Neural crest cell (in vitro differentiated cells): ENCODE measurements at regions not wholly inside any gene's neighbourhood (a gene's known extent, or its start where the extent isn't known, plus 50 kb on each side); places are given as distances from the start of the nearest gene placed in this dataset.

Source experiments
- DNase-seq: peaks from one replicate; pipeline ENCODE4 v3.0.0; 2021; ENCODE audit warnings: low read depth, mixed read lengths, low spot score
- H3K27ac Mint-ChIP-seq: one replicate; pipeline ENCODE4 v1.8.0; 2021; ENCODE audit warnings: mild to moderate bottlenecking, mixed read lengths; ENCODE audit not compliant: unreplicated experiment
- H3K27me3 Mint-ChIP-seq: 2 replicates; pipeline ENCODE4 v1.8.0; 2021; ENCODE audit warnings: low read depth, mild to moderate bottlenecking, mixed read lengths
- H3K36me3 Mint-ChIP-seq: 2 replicates; pipeline ENCODE4 v1.8.0; 2021; ENCODE audit warnings: low read depth, mild to moderate bottlenecking, mixed read lengths
- H3K4me1 Mint-ChIP-seq: 2 replicates; pipeline ENCODE4 v1.8.0; 2021; ENCODE audit warnings: mixed read lengths
- H3K4me3 Mint-ChIP-seq: one replicate; pipeline ENCODE4 v1.8.0; 2021; ENCODE audit warnings: mild to moderate bottlenecking, mixed read lengths
- H3K9me3 Mint-ChIP-seq: 2 replicates; pipeline ENCODE4 v1.8.0; 2021; ENCODE audit warnings: mixed read lengths
- TF ChIP-seq, protein P1 (sequence below): fragments of 200-600 bp; sonication (generic); conservative IDR thresholded peaks from 2 replicates; pipeline ENCODE4 v1.5.0; 2021; ENCODE audit warnings: antibody characterized with exemption, mild to moderate bottlenecking

GRCh38 chr12:105928436-105928835 is 210.3 kb downstream of the NUAK1 start:
- TF ChIP-seq, protein P1, sequence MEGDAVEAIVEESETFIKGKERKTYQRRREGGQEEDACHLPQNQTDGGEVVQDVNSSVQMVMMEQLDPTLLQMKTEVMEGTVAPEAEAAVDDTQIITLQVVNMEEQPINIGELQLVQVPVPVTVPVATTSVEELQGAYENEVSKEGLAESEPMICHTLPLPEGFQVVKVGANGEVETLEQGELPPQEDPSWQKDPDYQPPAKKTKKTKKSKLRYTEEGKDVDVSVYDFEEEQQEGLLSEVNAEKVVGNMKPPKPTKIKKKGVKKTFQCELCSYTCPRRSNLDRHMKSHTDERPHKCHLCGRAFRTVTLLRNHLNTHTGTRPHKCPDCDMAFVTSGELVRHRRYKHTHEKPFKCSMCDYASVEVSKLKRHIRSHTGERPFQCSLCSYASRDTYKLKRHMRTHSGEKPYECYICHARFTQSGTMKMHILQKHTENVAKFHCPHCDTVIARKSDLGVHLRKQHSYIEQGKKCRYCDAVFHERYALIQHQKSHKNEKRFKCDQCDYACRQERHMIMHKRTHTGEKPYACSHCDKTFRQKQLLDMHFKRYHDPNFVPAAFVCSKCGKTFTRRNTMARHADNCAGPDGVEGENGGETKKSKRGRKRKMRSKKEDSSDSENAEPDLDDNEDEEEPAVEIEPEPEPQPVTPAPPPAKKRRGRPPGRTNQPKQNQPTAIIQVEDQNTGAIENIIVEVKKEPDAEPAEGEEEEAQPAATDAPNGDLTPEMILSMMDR, result no peak
- Mint-ChIP-seq H3K27me3 (no peaks in the 10 kb centered on the region), H3K9me3 (peaks cover 7% of the 10 kb centered on the region), H3K36me3 (peaks cover 6% of the 10 kb centered on the region), H3K27ac (no peak overlapping the region), H3K4me3 (no peak overlapping the region), H3K4me1 (peaks cover 14% of the 10 kb centered on the region)
- no peak for DNase-seq

DNA sequence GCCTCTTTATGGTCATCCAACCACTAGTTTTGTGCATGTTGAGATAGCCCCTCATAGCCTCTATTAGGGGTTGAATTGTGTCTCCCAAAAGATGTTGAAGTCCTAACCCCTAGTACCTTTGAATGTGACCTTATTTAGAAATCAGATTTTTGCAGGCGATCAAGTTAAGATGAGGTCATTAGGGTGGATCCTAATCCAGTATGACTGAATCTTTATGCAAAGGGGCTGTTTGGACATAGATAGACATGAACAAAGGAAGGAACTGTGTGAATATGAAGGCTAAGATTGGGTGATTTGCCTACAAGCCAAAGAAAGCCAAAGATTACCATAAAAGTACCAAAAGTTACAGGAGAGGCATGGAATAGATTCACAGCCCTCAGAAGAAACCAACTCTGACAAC is 209.6 kb downstream of the NUAK1 start:
- Mint-ChIP-seq H3K27me3 (no peaks in the 10 kb centered on the region), H3K4me1 (peaks cover 19% of the 10 kb centered on the region), H3K4me3 (no peak overlapping the region), H3K27ac (no peak overlapping the region), H3K9me3 (peaks cover 7% of the 10 kb centered on the region), H3K36me3 (peaks cover 6% of the 10 kb centered on the region)
- TF ChIP-seq, protein P1, result no peak
- DNase-seq, result no peak

DNA sequence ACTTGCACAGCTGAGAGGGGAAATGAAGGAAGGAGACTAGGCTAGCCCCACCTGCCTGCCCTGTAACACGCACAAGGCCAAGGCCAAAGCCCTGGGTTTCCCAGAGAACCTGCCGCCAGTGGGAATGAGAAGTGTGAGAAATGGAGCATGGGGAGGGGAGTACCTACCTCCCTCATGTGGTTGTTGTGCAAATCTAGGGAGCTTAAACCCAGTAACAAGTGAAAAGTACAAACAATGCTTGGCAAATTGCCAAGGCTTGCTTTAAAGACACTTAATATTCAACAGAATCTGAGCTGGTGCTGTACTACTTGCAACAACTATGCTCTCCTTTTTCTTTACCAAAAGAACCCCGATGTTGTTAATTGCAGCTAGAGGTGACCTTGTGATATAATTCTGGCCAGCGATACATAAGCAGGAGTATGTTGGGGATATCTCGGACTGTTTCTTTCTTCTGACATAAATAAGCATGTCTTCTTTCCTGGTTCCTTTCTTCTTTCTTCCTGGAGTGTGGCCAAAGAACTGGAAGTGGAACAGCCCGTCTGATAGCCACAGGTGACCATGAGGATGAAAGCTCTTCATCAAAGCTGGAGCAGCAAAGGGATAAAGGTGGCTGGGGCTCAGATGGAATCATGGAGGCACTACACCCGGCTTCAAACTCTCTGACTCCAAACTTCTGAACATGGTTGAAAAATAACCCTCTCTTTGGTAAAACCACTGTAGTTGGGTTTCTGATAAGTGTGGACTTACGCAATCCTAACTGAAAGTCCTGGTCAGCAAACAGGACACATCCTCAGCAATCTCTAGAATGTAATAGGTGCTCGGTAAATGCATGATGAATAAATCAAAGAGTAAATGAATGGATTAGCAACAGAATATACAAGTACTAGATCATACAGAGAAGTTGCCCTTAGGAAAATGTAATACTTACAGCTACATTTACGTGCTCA is 207.9 kb downstream of the NUAK1 start:
- Mint-ChIP-seq H3K4me3 (no peak overlapping the region), H3K36me3 (peaks cover 6% of the 10 kb centered on the region), H3K9me3 (peaks cover 7% of the 10 kb centered on the region), H3K27ac (peak overlapping the region; percentile 59), H3K27me3 (no peaks in the 10 kb centered on the region), H3K4me1 (peaks cover 34% of the 10 kb centered on the region)
- DNase-seq, result no peak
- TF ChIP-seq, protein P1, result no peak

- Mint-ChIP-seq H3K4me1 (peaks cover 34% of the 10 kb centered on the region), H3K4me3 (no peak overlapping the region), H3K9me3 (peaks cover 5% of the 10 kb centered on the region), H3K27ac (peak overlapping the region; percentile 51), H3K27me3 (no peaks in the 10 kb centered on the region), H3K36me3 (peaks cover 6% of the 10 kb centered on the region)
- no peak for DNase-seq
- TF ChIP-seq, protein P1, result no peak
Observed at GRCh38 chr12:105931762-105932570, 206.8 kb downstream of the NUAK1 start.

- TF ChIP-seq, protein P1, result no peak
- Mint-ChIP-seq H3K4me3 (no peak overlapping the region), H3K9me3 (no peaks in the 10 kb centered on the region), H3K36me3 (peaks cover 1% of the 10 kb centered on the region), H3K4me1 (peaks cover 39% of the 10 kb centered on the region), H3K27me3 (no peaks in the 10 kb centered on the region), H3K27ac (peak overlapping the region; percentile 31)
- DNase-seq, result no peak
Observed at GRCh38 chr12:105933671-105934665, 204.8 kb downstream of the NUAK1 start.
